ENCODE measurements at regions not wholly inside any gene's neighbourhood (a gene's known extent, or its start where the extent isn't known, plus 50 kb on each side); places are given as distances from the start of the nearest gene placed in this dataset.

DNA sequence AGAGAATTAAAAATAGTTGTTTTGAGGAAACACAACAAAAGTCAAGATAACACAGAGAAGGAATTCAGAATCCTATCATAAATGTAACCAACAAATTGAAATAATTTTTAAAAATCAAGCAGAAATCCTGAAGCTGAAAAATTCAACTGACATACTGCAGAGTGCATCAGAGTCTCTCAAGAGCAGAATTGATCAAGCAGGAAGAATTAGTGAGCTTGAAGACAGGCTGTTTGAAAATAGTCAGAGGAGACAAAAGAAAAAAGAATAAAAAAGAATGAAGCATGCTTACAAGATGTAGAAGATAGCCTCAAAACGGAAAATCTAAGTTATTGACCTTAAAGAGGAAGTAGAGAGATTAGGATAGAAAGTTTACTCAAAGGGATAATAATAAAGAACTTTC is 65.8 kb upstream of the PPP2R5C start:
- DNase-seq (ENCODE audit: low spot score) = no peak
- TF ChIP-seq, protein P1, sequence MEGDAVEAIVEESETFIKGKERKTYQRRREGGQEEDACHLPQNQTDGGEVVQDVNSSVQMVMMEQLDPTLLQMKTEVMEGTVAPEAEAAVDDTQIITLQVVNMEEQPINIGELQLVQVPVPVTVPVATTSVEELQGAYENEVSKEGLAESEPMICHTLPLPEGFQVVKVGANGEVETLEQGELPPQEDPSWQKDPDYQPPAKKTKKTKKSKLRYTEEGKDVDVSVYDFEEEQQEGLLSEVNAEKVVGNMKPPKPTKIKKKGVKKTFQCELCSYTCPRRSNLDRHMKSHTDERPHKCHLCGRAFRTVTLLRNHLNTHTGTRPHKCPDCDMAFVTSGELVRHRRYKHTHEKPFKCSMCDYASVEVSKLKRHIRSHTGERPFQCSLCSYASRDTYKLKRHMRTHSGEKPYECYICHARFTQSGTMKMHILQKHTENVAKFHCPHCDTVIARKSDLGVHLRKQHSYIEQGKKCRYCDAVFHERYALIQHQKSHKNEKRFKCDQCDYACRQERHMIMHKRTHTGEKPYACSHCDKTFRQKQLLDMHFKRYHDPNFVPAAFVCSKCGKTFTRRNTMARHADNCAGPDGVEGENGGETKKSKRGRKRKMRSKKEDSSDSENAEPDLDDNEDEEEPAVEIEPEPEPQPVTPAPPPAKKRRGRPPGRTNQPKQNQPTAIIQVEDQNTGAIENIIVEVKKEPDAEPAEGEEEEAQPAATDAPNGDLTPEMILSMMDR (IDR thresholded peaks at IDR 0.05; ENCODE audit: extremely low read depth, missing control alignments) = no peak

DNA sequence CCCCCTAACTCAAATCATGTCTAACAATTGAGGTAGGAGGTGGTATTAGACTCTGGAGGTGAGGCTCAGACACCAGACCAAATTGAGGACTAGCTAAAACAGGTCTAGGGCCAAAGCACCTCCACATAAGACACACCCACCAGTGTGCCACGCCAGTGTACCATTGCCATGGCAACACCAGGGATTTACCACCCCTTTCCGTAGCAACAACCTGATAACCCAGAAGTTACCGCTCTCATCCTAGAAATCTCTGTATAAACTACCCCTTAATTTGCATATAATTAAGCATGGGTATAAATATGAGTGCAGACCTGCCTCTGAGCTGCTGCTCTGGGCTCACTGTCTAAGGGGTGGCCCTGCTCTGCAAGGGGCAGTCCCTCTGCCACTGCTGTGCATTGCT is 57.4 kb upstream of the PPP2R5C start:
- TF ChIP-seq, protein P1 (IDR thresholded peaks at IDR 0.05; ENCODE audit: extremely low read depth, missing control alignments) = no peak
- no peak for DNase-seq (ENCODE audit: low spot score)

DNA sequence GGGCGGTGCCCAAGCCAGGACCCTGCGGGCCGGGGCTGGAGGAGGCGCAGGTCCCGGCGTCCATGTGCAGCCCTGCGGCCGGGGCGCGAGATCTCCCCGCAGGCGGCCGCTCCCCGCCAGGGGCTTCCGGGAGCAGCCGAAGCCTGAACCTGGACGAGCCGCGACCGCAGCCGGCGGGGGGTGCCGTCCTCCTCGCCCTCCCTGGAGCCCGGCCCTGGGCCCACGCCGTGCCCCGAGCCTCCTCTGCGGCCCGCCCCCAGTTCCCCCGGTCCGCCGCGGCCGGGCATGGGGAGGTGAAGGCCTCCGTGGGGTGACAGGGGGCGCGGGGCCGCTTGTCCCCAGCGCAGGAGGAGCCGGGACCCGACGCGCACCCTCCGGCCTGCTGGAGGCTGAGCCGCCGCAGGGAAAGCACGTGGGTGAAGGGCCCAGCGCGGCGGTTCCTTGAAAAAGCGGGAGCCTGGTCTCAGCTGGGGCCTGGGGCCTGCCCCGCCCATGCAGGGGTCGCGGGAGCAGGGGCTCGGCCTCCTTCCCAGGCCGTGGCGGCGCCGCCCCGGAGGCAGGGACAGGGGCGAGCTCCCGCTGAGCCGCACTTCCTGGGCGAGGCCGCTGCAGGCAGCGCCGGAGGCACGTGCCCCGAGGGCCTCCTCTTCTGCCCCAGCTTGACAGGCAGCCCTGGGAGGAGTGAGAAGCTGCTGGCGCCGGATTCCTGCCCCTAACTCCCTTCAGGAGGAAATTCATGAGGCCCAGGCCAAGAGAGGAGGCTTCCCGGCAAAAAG is 55.6 kb upstream of the PPP2R5C start:
- peak; percentile 61 for DNase-seq (ENCODE audit: low spot score)
- TF ChIP-seq, protein P1 (IDR thresholded peaks at IDR 0.05; ENCODE audit: extremely low read depth, missing control alignments) = no peak

DNA sequence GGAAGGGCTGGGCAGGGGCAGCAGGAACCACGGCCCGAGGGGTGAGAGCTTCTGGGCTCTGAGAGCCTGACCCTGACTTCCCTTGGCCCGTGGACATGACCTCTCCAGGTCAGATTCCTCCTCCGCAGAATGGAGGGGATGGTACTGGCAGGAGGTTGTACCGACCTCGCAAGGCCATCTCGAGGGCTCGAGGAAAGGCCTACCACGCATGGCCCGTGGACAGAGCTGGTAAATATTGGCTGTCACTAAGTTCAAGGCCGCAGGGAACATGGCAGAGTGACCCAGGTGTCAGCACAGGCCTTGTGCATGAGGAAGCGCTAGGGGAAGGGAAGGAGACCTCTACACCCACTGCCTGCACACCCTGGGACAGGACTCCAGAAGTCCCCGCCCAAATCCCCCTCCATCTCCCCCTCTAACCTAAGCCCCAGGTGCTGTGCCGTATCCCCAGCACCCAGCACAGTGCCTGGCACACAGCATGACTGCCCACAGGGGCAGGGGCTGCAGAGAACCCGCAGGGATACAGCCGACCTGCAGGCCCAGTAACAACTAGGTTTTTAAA is 54.9 kb upstream of the PPP2R5C start:
- peak; percentile 10 for DNase-seq (ENCODE audit: low spot score)
- TF ChIP-seq, protein P1 (IDR thresholded peaks at IDR 0.05; ENCODE audit: extremely low read depth, missing control alignments) = no peak

DNA sequence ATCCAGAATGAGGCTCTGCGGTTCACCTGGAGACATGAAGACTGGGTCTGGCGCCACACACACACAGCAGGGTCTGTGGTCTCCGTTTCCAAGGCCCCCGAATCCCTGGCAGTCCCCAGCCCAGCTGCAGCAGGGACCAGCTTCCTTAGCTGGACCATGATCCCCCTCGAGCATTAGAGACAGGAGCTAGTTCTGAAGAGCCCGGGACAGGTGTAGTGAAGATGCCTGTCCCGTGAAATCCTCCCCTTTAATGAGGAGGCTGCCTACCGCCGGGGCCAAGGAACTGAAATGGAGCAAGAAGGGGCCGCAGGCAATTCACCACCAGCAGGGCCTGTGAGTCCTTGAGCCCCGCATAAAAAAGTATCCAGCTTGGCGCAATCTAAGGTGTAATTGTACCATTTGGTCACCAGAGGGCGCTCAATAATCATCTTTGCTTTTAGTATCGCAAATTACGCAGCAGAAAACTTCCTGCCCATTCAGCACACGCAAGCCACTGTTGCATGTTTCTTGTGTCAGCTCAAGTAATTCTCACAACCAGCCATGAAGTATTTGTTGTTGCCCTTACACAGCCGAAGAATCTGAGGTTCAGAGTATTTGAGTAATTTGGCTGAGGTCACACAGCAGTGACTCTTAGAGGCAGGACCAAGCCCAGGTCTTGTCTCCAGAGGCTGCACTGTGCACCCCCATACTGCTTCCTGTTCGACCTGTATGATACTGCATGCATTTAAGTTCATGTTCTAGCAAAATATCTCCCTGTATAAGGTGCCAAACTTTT is 54.3 kb upstream of the PPP2R5C start:
- TF ChIP-seq, protein P1 (IDR thresholded peaks at IDR 0.05; ENCODE audit: extremely low read depth, missing control alignments) = peak; percentile 66
- peak; percentile 82 for DNase-seq (ENCODE audit: low spot score)

DNA sequence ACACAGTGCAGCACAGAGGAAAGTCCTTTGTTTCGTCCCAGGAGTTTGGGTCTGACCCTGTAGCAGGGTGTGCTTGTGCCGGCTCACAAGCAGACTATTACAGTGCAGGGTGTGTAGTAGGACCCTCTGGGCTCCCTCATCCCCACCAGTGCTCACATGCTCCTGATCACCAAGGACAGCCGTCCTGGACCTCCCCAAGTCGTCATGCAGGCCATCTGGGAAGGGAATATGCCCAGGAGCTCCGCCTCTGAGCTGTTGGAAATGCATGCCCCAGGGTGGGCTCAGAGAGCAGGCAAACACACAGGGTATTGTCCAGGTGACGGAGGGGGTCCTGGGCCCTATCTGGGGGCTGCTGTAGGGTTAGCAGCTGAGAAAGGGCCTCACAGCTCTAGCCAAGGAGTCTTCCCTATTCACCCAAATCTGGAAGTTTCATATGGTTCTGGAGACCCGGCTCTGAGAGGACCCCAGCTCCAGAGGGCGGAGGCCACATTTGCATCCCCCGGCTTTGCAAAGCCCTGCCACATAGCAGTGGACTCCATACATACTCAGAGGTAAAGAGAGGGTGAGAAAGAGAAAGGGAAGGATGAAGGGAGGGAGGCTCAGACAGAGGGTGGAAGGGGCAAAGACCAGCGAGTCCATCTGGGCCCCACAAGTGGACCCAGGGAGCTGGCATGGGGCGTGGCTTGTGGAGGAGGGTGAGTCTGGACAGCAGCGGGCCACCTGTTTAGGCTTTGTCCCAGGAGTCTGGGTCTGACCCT is 53.5 kb upstream of the PPP2R5C start:
- TF ChIP-seq, protein P1 (IDR thresholded peaks at IDR 0.05; ENCODE audit: extremely low read depth, missing control alignments) = no peak
- DNase-seq (ENCODE audit: low spot score) = no peak
